Parathyroid adenoma (tissue), 2 donors: ENCODE measurements at regions not wholly inside any gene's neighbourhood (a gene's known extent, or its start where the extent isn't known, plus 50 kb on each side); places are given as distances from the start of the nearest gene placed in this dataset.

Experiments
- H2AFZ ChIP-seq: fragments of 300-600 bp; sonication (generic); one replicate; pipeline ENCODE4 v1.7.0; 2017; ENCODE audit warnings: antibody characterized with exemption, mild to moderate bottlenecking
- H3K27ac ChIP-seq: fragments of 300-600 bp; sonication (generic); one replicate; pipeline ENCODE4 v1.7.0; 2017
- H3K27me3 ChIP-seq: fragments of 300-600 bp; sonication (generic); one replicate; pipeline ENCODE4 v1.7.0; 2017; ENCODE audit warnings: low read length; ENCODE audit not compliant: control insufficient read depth, insufficient read depth
- H3K36me3 ChIP-seq: fragments of 300-600 bp; sonication (generic); one replicate; pipeline ENCODE4 v1.7.0; 2017; ENCODE audit warnings: low read length; ENCODE audit not compliant: control insufficient read depth, insufficient read depth
- H3K4me1 ChIP-seq: fragments of 300-600 bp; sonication (generic); one replicate; pipeline ENCODE4 v1.7.0; 2017; ENCODE audit warnings: control low read depth
- H3K4me2 ChIP-seq: fragments of 300-600 bp; sonication (generic); one replicate; pipeline ENCODE4 v1.7.0; 2017; ENCODE audit warnings: low read length
- H3K4me3 ChIP-seq: fragments of 300-600 bp; sonication (generic); one replicate; pipeline ENCODE4 v1.7.0; 2017; ENCODE audit warnings: low read depth, low read length
- H3K79me2 ChIP-seq: fragments of 300-600 bp; sonication (generic); one replicate; pipeline ENCODE4 v1.7.0; 2017; ENCODE audit warnings: control low read depth
- H3K9ac ChIP-seq: fragments of 300-600 bp; sonication (generic); one replicate; pipeline ENCODE4 v1.7.0; 2017; ENCODE audit warnings: mild to moderate bottlenecking
- H3K9me3 ChIP-seq: fragments of 300-600 bp; sonication (generic); one replicate; pipeline ENCODE4 v1.7.0; 2017; ENCODE audit warnings: low read length; ENCODE audit not compliant: control insufficient read depth
- CTCF ChIP-seq: fragments of 300-600 bp; sonication (generic); IDR thresholded peaks from one replicate; pipeline ENCODE4 v1.7.0; 2017; ENCODE audit warnings: antibody characterized with exemption, mild to moderate bottlenecking
- donor health status: primary hyperparathyroidism.

GRCh38 chr11:80048513-80048912, 607.7 kb upstream of the TENM4 start:
- no peak for TF ChIP-seq CTCF
- H3K9ac ChIP-seq = no peak overlapping the region
- H3K79me2 ChIP-seq = no peaks in the 10 kb centered on the region
- no peak overlapping the region for H3K4me3 ChIP-seq
- H3K4me2 ChIP-seq = no peak overlapping the region
- H3K4me1 ChIP-seq = no peaks in the 10 kb centered on the region
- no peaks in the 10 kb centered on the region for H3K27me3 ChIP-seq
- H3K36me3 ChIP-seq = no peaks in the 10 kb centered on the region
- no peak overlapping the region for H2AFZ ChIP-seq
- no peak overlapping the region for H3K27ac ChIP-seq
- H3K9me3 ChIP-seq = no peaks in the 10 kb centered on the region

- no peak for TF ChIP-seq CTCF
- Histone ChIP-seq H3K4me3 (no peak overlapping the region), H3K27ac (no peak overlapping the region), H2AFZ (no peak overlapping the region), H3K27me3 (no peaks in the 10 kb centered on the region), H3K79me2 (no peaks in the 10 kb centered on the region), H3K9ac (no peak overlapping the region), H3K9me3 (no peaks in the 10 kb centered on the region), H3K36me3 (no peaks in the 10 kb centered on the region), H3K4me2 (no peak overlapping the region), H3K4me1 (no peaks in the 10 kb centered on the region)
These were observed 600.5 kb upstream of the TENM4 start for GRCh38 chr11:80041136-80042000.

GRCh38 chr11:80034801-80035200, 594.0 kb upstream of the TENM4 start:
- Histone ChIP-seq H3K9me3 (no peaks in the 10 kb centered on the region), H3K27me3 (no peaks in the 10 kb centered on the region), H2AFZ (no peak overlapping the region), H3K27ac (no peak overlapping the region), H3K4me3 (no peak overlapping the region), H3K4me2 (no peak overlapping the region), H3K79me2 (no peaks in the 10 kb centered on the region), H3K4me1 (no peaks in the 10 kb centered on the region), H3K9ac (no peak overlapping the region), H3K36me3 (no peaks in the 10 kb centered on the region)
- no peak for TF ChIP-seq CTCF

- Histone ChIP-seq H3K4me3 (no peak overlapping the region), H3K4me1 (no peaks in the 10 kb centered on the region), H2AFZ (no peak overlapping the region), H3K4me2 (no peak overlapping the region), H3K27me3 (no peaks in the 10 kb centered on the region), H3K79me2 (no peaks in the 10 kb centered on the region), H3K27ac (no peak overlapping the region), H3K36me3 (no peaks in the 10 kb centered on the region), H3K9ac (no peak overlapping the region), H3K9me3 (no peaks in the 10 kb centered on the region)
- TF ChIP-seq CTCF = no peak
These were observed 590.3 kb upstream of the TENM4 start for GRCh38 chr11:80031014-80031600.
